Gastrocnemius medialis (tissue), 4 donors: ENCODE measurements at regions not wholly inside any gene's neighbourhood (a gene's known extent, or its start where the extent isn't known, plus 50 kb on each side); places are given as distances from the start of the nearest gene placed in this dataset.

Source experiments
- CTCF ChIP-seq, 5 experiments: fragments of 450-650 bp in 3 of 5; fragments of 200-600 bp in 2 of 5; sonication (generic) in 2 of 5; IDR thresholded peaks in 4 of 5; conservative IDR thresholded peaks in 1 of 5; 1 replicate in 4 of 5; 2 replicates in 1 of 5; pipeline ENCODE4 v1.5.1; 2016 to 2019; ENCODE audit warnings: antibody characterized with exemption in 5 of 5, mild to moderate bottlenecking in 3 of 5, moderate library complexity in 3 of 5
- POLR2A ChIP-seq, 2 donors: fragments of 450-650 bp; IDR thresholded peaks; one replicate each; pipeline ENCODE4 v1.6.1; 2017; ENCODE audit warnings: antibody characterized with exemption in 2 of 2, mild to moderate bottlenecking in 2 of 2, moderate library complexity in 2 of 2

- TF ChIP-seq CTCF (IDR thresholded peaks at IDR 0.05 in 4 of 5, conservative IDR thresholded peaks at IDR 0.05 in 1 of 5): no peak
- no peak for TF ChIP-seq POLR2A (IDR thresholded peaks at IDR 0.05)
These were observed 648.4 kb upstream of the MARCKS start for GRCh38 chr6:113208726-113209125.
